Frontal cortex (tissue), 3 donors: ENCODE measurements at regions not wholly inside any gene's neighbourhood (a gene's known extent, or its start where the extent isn't known, plus 50 kb on each side); places are given as distances from the start of the nearest gene placed in this dataset.

Source experiments
- DNase-seq, 2 donors: peaks; one replicate each; pipeline ENCODE4 v3.0.0; 2012; ENCODE audit warnings: low spot score in 2 of 2
- FAIRE-seq: peaks from 2 replicates; lab custom pipeline; 2012; peaks lifted over from hg19 to GRCh38; lab: Jason Lieb, UNC
- donor health status: control.
- donor health status: control.
- donor health status: control.

GRCh38 chr3:115512565-115513415, 110.5 kb upstream of the GAP43 start:
- no peak for FAIRE-seq

GRCh38 chr3:115513416-115513800, 109.9 kb upstream of the GAP43 start:
- DNase-seq (no peak), FAIRE-seq (no peak)

More at GRCh38 chr3:115512565-115513415, 110.5 kb upstream of the GAP43 start:
- no peak for DNase-seq

GRCh38 chr3:115517457-115518050, 105.8 kb upstream of the GAP43 start:
- FAIRE-seq = no peak
- DNase-seq = no peak

GRCh38 chr3:115518100-115518852, 105.0 kb upstream of the GAP43 start:
- FAIRE-seq (no peak), DNase-seq (no peak)

- FAIRE-seq (no peak), DNase-seq (no peak)
Measured at GRCh38 chr3:115520241-115520640, 103.1 kb upstream of the GAP43 start.

GRCh38 chr3:115520651-115521245, 102.6 kb upstream of the GAP43 start:
- no peak for DNase-seq
- FAIRE-seq = no peak

- FAIRE-seq (no peak), DNase-seq (no peak)
Measured at GRCh38 chr3:115523458-115523857, 99.9 kb upstream of the GAP43 start.

- FAIRE-seq (no peak), DNase-seq (no peak)
Measured at GRCh38 chr3:115524549-115524948, 98.8 kb upstream of the GAP43 start.

GRCh38 chr3:115525731-115526130, 97.6 kb upstream of the GAP43 start:
- DNase-seq (no peak), FAIRE-seq (no peak)

- FAIRE-seq (no peak), DNase-seq (no peak)
Measured at GRCh38 chr3:115533218-115533617, 90.1 kb upstream of the GAP43 start.

- no peak for DNase-seq
- FAIRE-seq = no peak
Measured at GRCh38 chr3:115536171-115536570, 87.1 kb upstream of the GAP43 start.

GRCh38 chr3:115537669-115538068, 85.6 kb upstream of the GAP43 start:
- no peak for DNase-seq
- FAIRE-seq = no peak

- DNase-seq (no peak), FAIRE-seq (no peak)
Measured at GRCh38 chr3:115547207-115547606, 76.1 kb upstream of the GAP43 start.

- FAIRE-seq (no peak), DNase-seq (no peak)
Measured at GRCh38 chr3:115548611-115549010, 74.7 kb upstream of the GAP43 start.

- DNase-seq (no peak), FAIRE-seq (no peak)
Measured at GRCh38 chr3:115549071-115549470, 74.2 kb upstream of the GAP43 start.

GRCh38 chr3:115550285-115550761, 73.0 kb upstream of the GAP43 start:
- DNase-seq (no peak), FAIRE-seq (no peak)

- DNase-seq (no peak), FAIRE-seq (no peak)
Measured at GRCh38 chr3:115551016-115551415, 72.3 kb upstream of the GAP43 start.

GRCh38 chr3:115552007-115552406, 71.3 kb upstream of the GAP43 start:
- DNase-seq (no peak), FAIRE-seq (no peak)

GRCh38 chr3:115553796-115554486, 69.4 kb upstream of the GAP43 start:
- FAIRE-seq (no peak), DNase-seq (no peak)

GRCh38 chr3:115554487-115554807, 68.9 kb upstream of the GAP43 start:
- DNase-seq (no peak), FAIRE-seq (no peak)
